ENCODE measurements at regions not wholly inside any gene's neighbourhood (a gene's known extent, or its start where the extent isn't known, plus 50 kb on each side); places are given as distances from the start of the nearest gene placed in this dataset.

- no peak for TF ChIP-seq CTCF (IDR thresholded peaks at IDR 0.05)
- TF ChIP-seq POLR2A (IDR thresholded peaks at IDR 0.05), result no peak
These were observed 280.3 kb downstream of the NPR3 start for GRCh38 chr5:32991421-32991815.

Data from lower leg skin (tissue), 3 donors.